Panc1 (cell line): ENCODE measurements at regions not wholly inside any gene's neighbourhood (a gene's known extent, or its start where the extent isn't known, plus 50 kb on each side); places are given as distances from the start of the nearest gene placed in this dataset.

Experiments
- CTCF ChIP-seq: fragments of 450-650 bp; IDR thresholded peaks from 2 replicates; pipeline ENCODE4 v1.5.1; 2017; ENCODE audit warnings: mild to moderate bottlenecking
- POLR2AphosphoS5 ChIP-seq: IDR thresholded peaks from 2 replicates; pipeline ENCODE4 v1.6.1; 2012; ENCODE audit warnings: mild to moderate bottlenecking, low read depth, low read length, moderate library complexity

- no peak for TF ChIP-seq CTCF
- no peak for TF ChIP-seq POLR2AphosphoS5
Measured at GRCh38 chr10:83274088-83274487, 865.2 kb upstream of the GHITM start.
